MM.1S (cell line): ENCODE measurements at regions not wholly inside any gene's neighbourhood (a gene's known extent, or its start where the extent isn't known, plus 50 kb on each side); places are given as distances from the start of the nearest gene placed in this dataset.

Source experiments
- CTCF ChIP-seq: fragments of 300-600 bp; sonication (generic); IDR thresholded peaks from 2 replicates; pipeline ENCODE4 v1.5.1; 2016; ENCODE audit warnings: antibody characterized with exemption, low read length, mixed read lengths
- EZH2 ChIP-seq: fragments of 300-600 bp; sonication (generic); optimal IDR thresholded peaks from 2 replicates; pipeline ENCODE3; 2017; ENCODE audit warnings: low read depth, mild to moderate bottlenecking, antibody characterized with exemption, low read length, mixed read lengths
- EZH2phosphoT487 ChIP-seq: fragments of 300-600 bp; sonication (generic); IDR thresholded peaks from 2 replicates; pipeline ENCODE4 v1.6.1; 2018; ENCODE audit warnings: antibody characterized with exemption, low read length

- TF ChIP-seq CTCF (no peak), EZH2 (no peak), EZH2phosphoT487 (no peak)
Measured at GRCh38 chr16:47880653-47881052, 275.1 kb downstream of the ABCC12 start.
